GM12865 (cell line): ENCODE measurements at regions not wholly inside any gene's neighbourhood (a gene's known extent, or its start where the extent isn't known, plus 50 kb on each side); places are given as distances from the start of the nearest gene placed in this dataset.
"Not testable (repeated sequence)": the region's sequence is repeated elsewhere in the genome, so short reads cannot be mapped to it uniquely, and the experiment has no call there.

Experiments used
- DNase-seq: peaks from one replicate; pipeline ENCODE4 v3.0.0; 2010; ENCODE audit warnings: low read depth
- H3K4me3 ChIP-seq: 2 replicates; pipeline ENCODE4 v1.5.1; 2011; ENCODE audit warnings: mild to moderate bottlenecking, low read depth, low read length, control low read depth
- TF ChIP-seq, protein P1 (sequence below): IDR thresholded peaks from 2 replicates; pipeline ENCODE4 v1.5.1; 2011; ENCODE audit warnings: low read length, control low read depth, low read depth, inconsistent platforms; ENCODE audit not compliant: insufficient read depth; ENCODE audit errors: missing control alignments

DNA sequence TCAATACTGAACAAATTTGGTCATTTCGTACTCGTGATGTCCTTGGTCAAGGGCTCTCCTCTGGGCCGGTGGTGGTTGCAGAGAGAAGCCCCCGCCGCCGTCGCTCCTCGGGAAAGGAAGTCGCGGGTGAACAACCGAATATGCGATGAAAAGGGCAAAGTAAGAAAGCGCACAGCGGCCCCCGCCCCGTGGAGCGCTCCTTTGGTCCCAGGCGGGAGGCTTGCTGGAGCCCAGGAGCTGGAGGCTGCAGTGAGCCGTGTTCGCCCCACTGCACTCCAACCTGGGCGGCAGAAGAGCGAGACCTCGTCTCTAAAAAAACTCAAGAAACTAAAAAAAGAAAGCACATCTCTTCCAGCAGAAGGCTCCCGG lies 108.4 kb upstream of the LARP1 start:
- no peak for DNase-seq
- no peak overlapping the region for H3K4me3 ChIP-seq
- TF ChIP-seq, protein P1, sequence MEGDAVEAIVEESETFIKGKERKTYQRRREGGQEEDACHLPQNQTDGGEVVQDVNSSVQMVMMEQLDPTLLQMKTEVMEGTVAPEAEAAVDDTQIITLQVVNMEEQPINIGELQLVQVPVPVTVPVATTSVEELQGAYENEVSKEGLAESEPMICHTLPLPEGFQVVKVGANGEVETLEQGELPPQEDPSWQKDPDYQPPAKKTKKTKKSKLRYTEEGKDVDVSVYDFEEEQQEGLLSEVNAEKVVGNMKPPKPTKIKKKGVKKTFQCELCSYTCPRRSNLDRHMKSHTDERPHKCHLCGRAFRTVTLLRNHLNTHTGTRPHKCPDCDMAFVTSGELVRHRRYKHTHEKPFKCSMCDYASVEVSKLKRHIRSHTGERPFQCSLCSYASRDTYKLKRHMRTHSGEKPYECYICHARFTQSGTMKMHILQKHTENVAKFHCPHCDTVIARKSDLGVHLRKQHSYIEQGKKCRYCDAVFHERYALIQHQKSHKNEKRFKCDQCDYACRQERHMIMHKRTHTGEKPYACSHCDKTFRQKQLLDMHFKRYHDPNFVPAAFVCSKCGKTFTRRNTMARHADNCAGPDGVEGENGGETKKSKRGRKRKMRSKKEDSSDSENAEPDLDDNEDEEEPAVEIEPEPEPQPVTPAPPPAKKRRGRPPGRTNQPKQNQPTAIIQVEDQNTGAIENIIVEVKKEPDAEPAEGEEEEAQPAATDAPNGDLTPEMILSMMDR: no peak

DNA sequence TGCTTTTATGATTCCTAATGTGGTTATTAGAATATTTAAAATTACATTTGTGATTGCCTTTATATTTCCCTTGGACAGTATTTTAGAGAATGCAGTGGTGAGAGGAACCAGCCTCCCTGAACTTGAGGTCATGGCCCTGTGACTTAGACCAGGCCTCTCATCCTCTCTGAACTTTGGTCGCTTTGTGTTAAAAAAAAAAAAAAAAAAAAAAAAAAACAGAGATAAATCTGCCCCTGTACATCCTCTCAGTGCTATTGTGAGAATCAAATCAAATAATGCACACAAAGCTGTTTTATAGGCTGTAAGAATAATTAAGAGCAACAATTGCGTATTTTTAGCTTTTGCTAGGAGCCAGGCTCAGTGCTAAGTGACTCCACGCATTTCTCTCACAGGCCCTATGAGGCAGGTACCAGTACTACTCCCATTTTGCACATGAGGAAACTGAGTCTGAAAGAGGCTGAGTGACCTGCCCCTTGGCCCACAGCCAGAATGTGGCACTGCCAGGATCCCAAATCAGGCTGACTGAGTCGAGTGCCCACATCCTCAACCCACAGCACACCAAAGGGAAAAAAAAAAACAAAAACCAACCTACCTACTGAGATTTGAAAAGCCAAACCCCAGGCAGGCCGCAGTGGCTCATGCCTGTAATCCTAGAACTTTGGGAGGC lies 110.3 kb upstream of the LARP1 start:
- no peak for DNase-seq
- TF ChIP-seq, protein P1: no peak
- no peak overlapping the region for H3K4me3 ChIP-seq

DNA sequence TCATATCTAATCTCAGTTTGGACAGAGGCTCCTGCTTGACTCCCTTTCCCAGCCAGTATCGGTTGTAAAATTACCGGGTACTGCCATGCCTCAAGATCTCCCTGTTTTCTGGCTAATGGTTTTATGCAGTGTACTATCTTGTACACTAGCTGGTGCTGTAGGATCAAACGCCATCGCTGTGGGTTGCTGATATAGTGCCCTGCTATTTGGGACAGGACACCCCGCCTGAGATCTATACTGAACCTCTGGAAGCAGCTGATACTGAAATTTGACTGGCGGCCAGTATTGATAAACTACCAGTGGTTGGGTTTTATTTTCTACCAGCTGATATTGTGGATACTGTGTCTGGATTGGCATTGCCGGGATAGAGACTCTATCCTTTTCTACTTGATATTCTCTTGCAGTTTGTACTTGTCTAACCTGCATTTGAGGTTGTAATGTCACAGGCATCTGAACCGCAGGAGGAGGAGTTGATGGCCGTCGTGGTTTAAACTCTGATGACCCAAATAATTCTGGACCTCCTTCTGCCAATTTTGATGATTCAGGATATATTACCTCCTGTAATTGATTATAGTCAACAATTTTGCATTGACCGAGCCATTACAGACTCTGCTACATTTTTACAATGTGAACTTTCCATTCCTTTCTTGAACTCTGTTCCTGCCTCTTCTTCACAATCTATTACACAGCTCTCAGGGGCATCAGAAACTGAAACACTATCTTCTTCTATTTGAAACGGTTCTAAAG lies 112.5 kb upstream of the LARP1 start:
- DNase-seq: no peak
- TF ChIP-seq, protein P1: peak; percentile 46

DNA sequence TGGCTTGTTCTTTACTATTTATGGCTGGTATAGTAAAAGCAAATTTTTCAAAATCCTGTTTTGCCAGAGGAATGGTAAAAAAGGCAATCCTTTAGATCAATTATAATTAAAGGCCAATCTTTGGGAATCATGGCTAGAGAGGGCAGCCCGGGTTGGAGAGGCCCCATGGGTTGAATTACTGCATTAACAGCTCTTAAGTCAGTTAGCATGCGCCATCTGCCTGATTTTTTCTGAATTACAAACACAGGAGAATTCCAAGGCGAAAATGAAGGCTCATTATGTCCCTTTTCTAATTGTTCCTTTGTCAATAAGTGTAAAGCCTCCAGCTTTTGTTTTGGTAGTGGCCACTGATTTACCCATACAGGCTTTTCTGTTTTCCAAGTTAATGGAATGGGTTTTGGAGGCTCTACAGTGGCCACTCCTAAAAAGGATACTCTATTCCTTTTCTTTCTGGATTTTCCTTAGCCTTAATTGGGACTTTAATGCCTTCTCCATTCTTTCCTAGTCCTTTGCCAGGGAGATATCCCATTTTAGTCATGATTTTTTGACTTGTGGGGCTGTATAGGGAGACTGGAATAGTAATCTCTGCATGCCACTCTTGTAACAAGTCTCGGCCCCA lies 114.9 kb upstream of the LARP1 start:
- not testable (repeated sequence) for DNase-seq, H3K4me3 ChIP-seq
- TF ChIP-seq, protein P1: peak; percentile 38

More for the DNA sequence above, 112.5 kb upstream of the LARP1 start:
- H3K4me3 ChIP-seq: no peak overlapping the region

DNA sequence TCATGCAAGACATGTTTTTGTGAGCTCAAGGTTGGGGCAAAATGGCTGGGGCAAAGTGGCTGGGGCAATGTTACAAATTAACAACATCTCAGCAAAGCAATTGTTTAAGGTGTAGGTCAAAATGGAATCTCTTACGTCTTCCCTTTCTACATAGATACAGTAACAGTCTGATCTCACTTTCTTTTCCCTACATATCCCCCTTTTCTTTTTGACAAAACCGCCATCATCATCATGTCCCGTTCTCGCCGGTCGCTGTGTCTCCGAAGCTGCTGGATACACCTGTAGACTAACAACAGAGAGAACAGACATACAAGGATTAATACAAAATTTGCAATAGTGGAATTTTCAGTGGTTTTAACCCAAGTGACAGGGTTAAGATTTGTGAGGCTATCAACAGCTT lies 118.4 kb upstream of the LARP1 start:
- not testable (repeated sequence) for H3K4me3 ChIP-seq, DNase-seq

DNA sequence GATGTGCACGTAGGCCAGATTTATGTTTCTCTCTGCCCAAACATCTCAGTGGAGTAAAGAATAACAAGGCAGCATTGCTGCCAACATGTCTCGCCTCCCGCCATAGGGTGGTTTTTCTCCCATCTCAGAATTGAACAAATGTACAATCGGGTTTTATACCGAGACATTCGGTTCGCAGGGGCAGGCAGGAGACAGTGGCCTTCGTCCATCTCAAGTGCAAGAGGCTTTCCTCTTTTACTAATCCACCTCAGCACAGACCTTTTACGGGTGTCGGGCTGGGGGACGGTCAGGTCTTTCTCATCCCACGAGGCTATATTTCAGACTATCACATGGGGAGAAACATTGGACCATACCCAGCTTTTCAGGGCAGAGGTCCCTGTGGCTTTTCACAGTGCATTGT lies 118.9 kb upstream of the LARP1 start:
- not testable (repeated sequence) for H3K4me3 ChIP-seq, DNase-seq

DNA sequence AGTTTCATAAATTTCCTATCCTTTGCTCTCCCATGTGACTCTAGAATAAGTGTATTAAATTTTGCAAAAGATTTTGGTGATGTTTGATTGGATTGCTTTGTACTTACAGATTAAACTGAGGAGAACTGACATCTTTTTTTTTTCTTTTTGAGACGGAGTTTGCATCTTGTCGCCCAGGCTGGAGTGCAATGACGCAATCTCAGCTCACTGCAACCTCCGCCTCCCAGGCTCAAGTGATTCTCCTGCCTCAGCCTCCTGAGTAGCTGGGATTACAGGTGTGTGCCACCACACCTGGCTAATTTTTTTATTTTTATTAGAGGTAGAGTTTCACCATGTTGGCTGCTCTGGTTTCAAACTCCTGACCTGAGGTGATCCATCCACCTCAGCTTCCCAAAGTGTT lies 121.4 kb upstream of the LARP1 start:
- H3K4me3 ChIP-seq, DNase-seq: not testable (repeated sequence)

DNA sequence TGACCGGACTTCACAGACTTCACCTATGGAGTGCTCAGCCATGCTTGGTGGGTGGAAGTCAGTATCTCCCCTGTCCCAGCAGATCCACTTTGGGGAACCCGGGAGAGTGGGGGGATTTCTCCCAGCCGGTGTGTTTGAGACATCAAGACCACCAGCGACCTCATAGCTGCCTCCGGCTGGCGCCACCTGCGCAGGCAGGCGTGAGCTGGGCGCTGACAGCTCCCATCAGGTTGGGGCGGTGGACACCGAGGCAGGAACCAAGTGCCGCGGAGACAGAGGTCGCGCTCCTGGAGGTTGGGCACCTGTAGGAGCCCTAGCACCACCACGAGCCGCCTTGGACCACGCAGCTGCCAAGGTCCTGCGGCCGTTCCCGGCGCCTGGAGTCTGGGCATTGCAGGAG lies 124.0 kb upstream of the LARP1 start:
- H3K4me3 ChIP-seq: no peak overlapping the region
- no peak for DNase-seq
- TF ChIP-seq, protein P1: no peak
